C4-2B (cell line): ENCODE measurements at regions not wholly inside any gene's neighbourhood (a gene's known extent, or its start where the extent isn't known, plus 50 kb on each side); places are given as distances from the start of the nearest gene placed in this dataset.

ENCODE experiments used
- CTCF ChIP-seq: fragments of 450-650 bp; conservative IDR thresholded peaks from 2 replicates; pipeline ENCODE4 v1.5.1; 2017; ENCODE audit warnings: mild to moderate bottlenecking
- ZFX ChIP-seq: fragments of 450-650 bp; IDR thresholded peaks from 2 replicates; pipeline ENCODE4 v1.6.1; 2017

- TF ChIP-seq CTCF (no peak), ZFX (no peak)
Measured at GRCh38 chr16:17552351-17552750, 81.6 kb upstream of the XYLT1 start.
